Small intestine (tissue), 7 donors: ENCODE measurements at regions not wholly inside any gene's neighbourhood (a gene's known extent, or its start where the extent isn't known, plus 50 kb on each side); places are given as distances from the start of the nearest gene placed in this dataset.

Experiments used
- DNase-seq, 2 donors: peaks; one replicate each; pipeline versions ENCODE4 v3.0.0 to v3.0.0-alpha.2; 2013
- FAIRE-seq: peaks from 2 replicates; lab custom pipeline; 2012; peaks lifted over from hg19 to GRCh38; lab: Jason Lieb, UNC
- H3K27ac ChIP-seq, 3 donors: one replicate each; pipeline ENCODE4 v1.5.1; 2013; ENCODE audit warnings: low read length in 2 of 3, mild to moderate bottlenecking in 2 of 3, control low read depth in 1 of 3, inconsistent platforms in 1 of 3, low read depth in 1 of 3, moderate library complexity in 1 of 3
- H3K27me3 ChIP-seq, 3 donors: one replicate each; pipeline ENCODE4 v1.6.1; 2013; ENCODE audit warnings: low read length in 3 of 3, inconsistent platforms in 1 of 3; ENCODE audit not compliant: control insufficient read depth in 3 of 3, insufficient read depth in 3 of 3
- H3K36me3 ChIP-seq, 3 donors: one replicate each; pipeline ENCODE4 v1.6.1; 2013; ENCODE audit warnings: low read length in 3 of 3, inconsistent platforms in 1 of 3, low read depth in 1 of 3, mild to moderate bottlenecking in 1 of 3, moderate library complexity in 1 of 3; ENCODE audit not compliant: control insufficient read depth in 3 of 3, insufficient read depth in 2 of 3
- H3K4me1 ChIP-seq, 3 donors: one replicate each; pipeline ENCODE4 v1.6.1; 2013; ENCODE audit warnings: low read length in 2 of 3, inconsistent platforms in 1 of 3, low read depth in 1 of 3, mild to moderate bottlenecking in 1 of 3, moderate library complexity in 1 of 3; ENCODE audit not compliant: control insufficient read depth in 3 of 3, insufficient read depth in 2 of 3
- H3K4me3 ChIP-seq, 3 donors: one replicate each; pipeline ENCODE4 v1.5.1; 2013; ENCODE audit warnings: low read length in 3 of 3, control low read depth in 1 of 3, inconsistent platforms in 1 of 3, low read depth in 1 of 3, mild to moderate bottlenecking in 1 of 3, moderate library complexity in 1 of 3
- H3K9me3 ChIP-seq, 2 donors: one replicate each; pipeline ENCODE4 v1.6.1; 2013; ENCODE audit warnings: low read depth in 1 of 2, low read length in 1 of 2; ENCODE audit not compliant: control insufficient read depth in 2 of 2, insufficient read depth in 1 of 2
- WGBS, 3 donors: extraction: QIAGEN DNeasy Blood & Tissue Kit; methylation state at CpG; one replicate each; pipeline ENCODE4 v1.1.7; 2013; 5-methylcytosine and 5-hydroxymethylcytosine counted together
- donor health status: healthy with polysubstance abuse.
- donor health status: control.
- donor health status: control.
- donor health status: Bipolar disorder and iron deficiency.
- donor health status: healthy.

DNA sequence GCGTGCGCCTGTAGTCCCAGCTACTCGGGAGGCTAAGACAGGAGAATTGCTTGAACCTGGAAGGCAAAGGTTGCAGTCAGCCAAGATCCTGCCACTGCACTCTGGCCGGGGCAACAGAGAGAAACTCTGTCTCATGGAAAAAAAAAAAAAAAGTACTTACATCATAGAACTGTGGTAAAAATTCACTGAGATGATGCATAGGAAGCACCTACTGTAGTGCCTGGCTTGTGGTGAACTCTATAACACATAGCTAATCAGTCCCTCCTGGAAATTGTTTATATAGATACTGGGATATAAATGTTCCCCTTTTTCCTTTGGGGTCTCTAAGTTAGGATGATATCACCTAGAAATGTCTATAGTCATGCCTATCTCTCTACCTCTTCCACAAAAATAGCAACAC is 89.7 kb upstream of the CPM start:
- Histone ChIP-seq H3K4me3 (no peak overlapping the region), H3K27ac (no peak overlapping the region), H3K4me1 (peaks cover 0 to 11% (median 0%) of the 10 kb centered on the region in 3 donors), H3K9me3 (no peaks in the 10 kb centered on the region), H3K36me3 (no peaks in the 10 kb centered on the region), H3K27me3 (no peaks in the 10 kb centered on the region)
- FAIRE-seq: no peak
- peak in 1 of 2 donors; percentile 7 for DNase-seq
- 85 to 92% (median 89%) methylated on average over 4 of the region's 4 CpGs for WGBS, 3 donors

DNA sequence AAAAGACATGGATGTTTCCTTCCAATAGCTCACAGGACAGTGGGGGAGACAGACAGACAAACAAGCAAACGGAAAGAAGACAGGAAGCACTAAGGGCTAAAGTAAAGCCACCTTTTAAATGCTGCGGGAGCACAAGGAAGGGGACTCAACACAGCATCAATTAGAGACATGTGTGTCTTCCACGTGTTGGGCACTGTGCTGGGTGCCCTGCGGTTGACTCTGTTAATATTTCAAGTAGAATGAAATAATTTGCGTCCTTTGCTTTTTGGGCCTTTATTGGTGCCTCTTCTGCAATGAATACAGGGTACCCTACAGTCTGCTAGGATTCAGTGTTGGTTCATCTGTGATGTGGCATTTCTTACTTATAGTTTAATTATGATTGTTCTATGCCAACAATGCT is 90.9 kb upstream of the CPM start:
- 76 to 85% (median 79%) methylated on average over 5 of the region's 5 CpGs for WGBS, 3 donors
- DNase-seq (no peak), FAIRE-seq (no peak)
- H3K4me1 ChIP-seq: peaks cover 0 to 11% (median 0%) of the 10 kb centered on the region in 3 donors
- H3K27ac ChIP-seq: peak overlapping the region in 1 of 3 donors; percentile 22
- H3K9me3 ChIP-seq: no peaks in the 10 kb centered on the region
- H3K4me3 ChIP-seq: no peak overlapping the region
- H3K27me3 ChIP-seq: no peaks in the 10 kb centered on the region
- H3K36me3 ChIP-seq: no peaks in the 10 kb centered on the region

DNA sequence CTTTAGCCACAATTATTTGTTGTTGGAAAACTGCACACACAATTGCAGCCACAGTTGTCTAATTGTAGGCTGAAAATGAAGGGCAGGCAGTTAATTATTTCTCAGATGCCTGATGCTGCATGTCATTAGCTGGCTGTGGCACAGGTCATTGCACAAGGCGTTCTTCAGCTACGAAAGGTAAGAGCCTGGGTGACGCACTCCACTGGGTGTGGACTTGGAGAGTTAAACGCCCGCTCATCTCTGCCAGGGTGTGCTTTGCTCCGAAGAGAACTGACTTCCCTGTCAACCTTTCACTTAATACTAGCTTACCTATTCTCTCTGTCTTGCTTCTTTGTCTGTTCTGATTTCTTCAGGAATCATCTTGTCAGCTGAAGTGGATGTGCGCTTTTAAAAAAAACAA is 91.4 kb upstream of the CPM start:
- FAIRE-seq (no peak), DNase-seq (peak; percentile 93 to 99)
- WGBS, 3 donors: 16 to 59% (median 28%) methylated on average over 7 of the region's 7 CpGs
- Histone ChIP-seq H3K9me3 (no peaks in the 10 kb centered on the region), H3K27me3 (no peaks in the 10 kb centered on the region), H3K27ac (peak overlapping the region in 1 of 3 donors; percentile 85), H3K4me1 (peaks cover 0 to 11% (median 0%) of the 10 kb centered on the region in 3 donors), H3K4me3 (no peak overlapping the region), H3K36me3 (no peaks in the 10 kb centered on the region)

DNA sequence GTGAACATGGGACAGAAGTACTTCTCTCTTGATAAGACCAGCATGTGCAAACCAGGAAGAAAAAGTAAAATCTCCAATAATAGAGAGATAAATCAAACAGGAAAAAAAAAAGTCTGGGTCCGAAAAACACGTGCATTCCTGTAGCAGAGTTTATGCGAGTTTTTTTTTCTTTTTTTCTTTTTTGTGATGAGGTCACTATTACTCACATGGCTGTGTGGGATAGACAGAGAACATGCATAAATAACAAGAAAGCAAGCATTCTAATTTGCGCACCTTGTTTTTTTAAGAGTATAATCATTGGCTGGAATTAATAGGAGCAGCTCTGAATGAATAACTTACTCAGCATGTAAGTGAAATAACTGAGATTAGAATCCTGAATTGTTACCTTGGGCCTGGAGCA is 91.9 kb upstream of the CPM start:
- no peak for DNase-seq
- FAIRE-seq: no peak
- H3K27me3 ChIP-seq: no peaks in the 10 kb centered on the region
- peak overlapping the region in 1 of 3 donors; percentile 85 for H3K27ac ChIP-seq
- H3K4me3 ChIP-seq: no peak overlapping the region
- peaks cover 0 to 11% (median 0%) of the 10 kb centered on the region in 3 donors for H3K4me1 ChIP-seq
- H3K36me3 ChIP-seq: no peaks in the 10 kb centered on the region
- WGBS, 3 donors: 29 to 66% (median 59%) methylated on average over 4 of the region's 4 CpGs
- no peaks in the 10 kb centered on the region for H3K9me3 ChIP-seq

DNA sequence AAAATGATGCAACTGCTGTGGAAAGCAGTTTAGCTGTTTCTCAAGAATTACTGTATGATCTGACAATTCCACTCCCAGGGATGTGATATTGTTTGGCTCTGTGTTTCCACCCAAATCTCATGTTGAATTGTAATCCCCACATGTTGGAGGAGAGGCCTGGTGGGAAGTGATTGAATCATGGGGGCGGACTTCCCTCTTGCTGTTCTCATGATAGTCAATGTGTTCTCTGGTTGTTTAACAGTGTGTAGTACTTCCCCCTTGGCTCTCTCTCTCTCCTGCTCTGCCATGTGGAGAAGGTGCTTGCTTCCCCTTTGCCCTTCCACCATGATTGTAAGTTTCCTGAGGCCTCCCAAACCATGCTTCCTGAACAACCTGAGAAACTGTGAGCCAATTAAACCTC is 93.4 kb upstream of the CPM start:
- FAIRE-seq: no peak

DNA sequence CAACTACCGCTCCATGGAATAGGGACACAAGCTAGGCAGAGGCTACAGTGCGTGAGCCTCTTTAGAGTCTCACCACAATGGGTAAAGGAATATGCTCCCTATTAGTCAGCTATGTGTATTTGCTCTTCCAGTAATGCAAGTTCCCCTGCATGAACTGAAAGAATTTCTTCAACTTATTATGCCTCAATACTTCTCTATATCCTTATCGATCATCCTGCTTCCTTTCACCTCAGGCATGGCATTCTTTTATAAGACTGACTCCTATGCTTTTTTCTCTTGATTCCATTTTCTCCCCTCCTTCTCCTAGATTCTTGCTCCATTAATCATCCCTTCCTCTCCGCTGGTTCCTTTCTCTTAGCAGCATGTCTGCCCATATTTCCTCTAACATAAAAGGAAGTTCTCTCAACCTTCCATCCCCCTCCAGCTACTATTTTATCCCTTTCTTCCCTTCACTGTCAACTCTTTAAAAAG is 94.5 kb upstream of the CPM start:
- Histone ChIP-seq H3K36me3 (no peaks in the 10 kb centered on the region), H3K4me3 (no peak overlapping the region), H3K9me3 (no peaks in the 10 kb centered on the region), H3K4me1 (peaks cover 0 to 11% (median 0%) of the 10 kb centered on the region in 3 donors), H3K27me3 (no peaks in the 10 kb centered on the region), H3K27ac (no peak overlapping the region)
- DNase-seq (no peak), FAIRE-seq (no peak)
- 70 to 91% (median 91%) methylated on average over 4 of the region's 4 CpGs for WGBS, 3 donors

More for the DNA sequence above, 93.4 kb upstream of the CPM start:
- no peak for DNase-seq
- no peaks in the 10 kb centered on the region for H3K36me3 ChIP-seq
- WGBS, 3 donors: 86 to 92% (median 88%) methylated on average over 1 of the region's 1 CpG
- no peak overlapping the region for H3K27ac ChIP-seq
- peaks cover 0 to 11% (median 0%) of the 10 kb centered on the region in 3 donors for H3K4me1 ChIP-seq
- no peaks in the 10 kb centered on the region for H3K27me3 ChIP-seq
- H3K4me3 ChIP-seq: no peak overlapping the region
- H3K9me3 ChIP-seq: no peaks in the 10 kb centered on the region

DNA sequence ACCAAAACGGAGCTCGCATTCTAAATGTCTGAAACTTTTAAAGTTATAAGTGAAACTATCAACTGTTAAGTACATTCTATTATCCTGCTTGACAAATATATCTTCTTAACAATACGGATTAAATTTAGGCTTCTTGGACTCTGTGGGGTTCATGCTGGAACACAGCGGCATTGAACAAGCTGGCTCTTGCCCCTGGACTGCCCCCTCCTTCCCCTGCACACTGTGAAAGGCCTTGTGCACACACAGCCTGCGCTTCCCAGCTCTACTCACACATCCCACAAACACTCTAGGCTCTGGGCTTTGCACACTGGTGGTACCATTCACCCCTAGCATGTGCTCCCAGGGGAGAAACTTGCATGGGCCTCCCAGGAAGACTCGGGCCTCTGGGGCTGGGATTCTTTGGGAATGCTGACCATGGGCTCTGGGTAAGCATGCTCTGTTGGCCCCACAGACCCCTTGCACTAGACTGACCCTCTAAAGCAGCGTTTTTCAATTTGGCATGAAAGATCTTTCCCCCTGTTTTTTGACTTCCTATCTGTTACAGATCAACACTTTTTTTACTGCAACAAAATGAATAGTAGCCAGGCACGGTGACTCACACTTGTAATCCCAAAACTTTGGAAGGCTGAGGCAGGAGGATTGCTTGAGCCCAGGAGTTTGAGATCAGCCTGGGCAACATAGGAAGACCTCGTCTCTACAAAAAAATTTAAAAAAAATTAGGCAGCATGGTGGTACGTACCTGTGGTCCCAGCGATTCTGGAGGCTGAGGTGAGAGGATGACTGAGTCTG is 96.2 kb upstream of the CPM start:
- FAIRE-seq (no peak), DNase-seq (no peak)
- Histone ChIP-seq H3K27me3 (no peaks in the 10 kb centered on the region), H3K4me3 (no peak overlapping the region), H3K4me1 (peaks cover 0 to 7% (median 0%) of the 10 kb centered on the region in 3 donors), H3K9me3 (no peaks in the 10 kb centered on the region), H3K36me3 (no peaks in the 10 kb centered on the region), H3K27ac (no peak overlapping the region)
- 87 to 90% (median 88%) methylated on average over 11 of the region's 11 CpGs for WGBS, 3 donors

DNA sequence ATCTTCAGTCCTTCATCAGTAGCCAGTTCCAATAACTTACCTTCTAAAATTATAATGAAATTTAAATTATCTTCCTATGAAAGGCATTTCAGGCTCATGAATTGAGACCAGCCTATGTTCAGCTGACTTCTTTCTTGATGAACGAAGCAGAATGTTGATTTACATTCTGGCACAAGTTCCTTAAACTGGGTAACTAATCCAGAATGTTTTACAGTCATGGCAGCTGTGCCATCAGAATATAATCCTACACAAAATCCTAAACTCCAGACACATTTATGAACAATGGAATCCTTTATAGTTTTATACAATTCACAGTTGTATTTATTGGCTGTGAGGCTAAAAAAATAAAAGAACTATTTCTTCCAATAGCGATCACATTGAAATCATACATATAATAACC is 97.3 kb upstream of the CPM start:
- no peaks in the 10 kb centered on the region for H3K4me1 ChIP-seq
- DNase-seq (no peak), FAIRE-seq (no peak)
- H3K27ac ChIP-seq: no peak overlapping the region
- 77 to 91% (median 86%) methylated on average over 2 of the region's 2 CpGs for WGBS, 3 donors
- H3K9me3 ChIP-seq: no peaks in the 10 kb centered on the region
- H3K36me3 ChIP-seq: no peaks in the 10 kb centered on the region
- no peaks in the 10 kb centered on the region for H3K27me3 ChIP-seq
- H3K4me3 ChIP-seq: no peak overlapping the region
